HG03097 (cell line): ENCODE measurements at regions not wholly inside any gene's neighbourhood (a gene's known extent, or its start where the extent isn't known, plus 50 kb on each side); places are given as distances from the start of the nearest gene placed in this dataset.

Experiments
- ATAC-seq: cut with Tn5 transposase; IDR thresholded peaks from one replicate; pipeline ENCODE4 v1.9.1; 2021; ENCODE audit not compliant: unreplicated experiment, low FRiP score

- no peak for ATAC-seq
Observed at GRCh38 chr16:73888840-73889490, 407.6 kb upstream of the PSMD7 start.

- ATAC-seq: no peak
Observed at GRCh38 chr16:73887911-73888310, 408.7 kb upstream of the PSMD7 start.

GRCh38 chr16:73886426-73886825 is 410.2 kb upstream of the PSMD7 start:
- no peak for ATAC-seq

- no peak for ATAC-seq
Observed at GRCh38 chr16:73885319-73885718, 411.3 kb upstream of the PSMD7 start.

- no peak for ATAC-seq
Observed at GRCh38 chr16:73883841-73884240, 412.8 kb upstream of the PSMD7 start.

GRCh38 chr16:73883126-73883525 is 413.5 kb upstream of the PSMD7 start:
- ATAC-seq: no peak

- no peak for ATAC-seq
Observed at GRCh38 chr16:73882651-73883050, 414.0 kb upstream of the PSMD7 start.

GRCh38 chr16:73882033-73882432 is 414.6 kb upstream of the PSMD7 start:
- ATAC-seq: no peak

- ATAC-seq: no peak
Observed at GRCh38 chr16:73879621-73880020, 417.0 kb upstream of the PSMD7 start.

- ATAC-seq: no peak
Observed at GRCh38 chr16:73878611-73879010, 418.0 kb upstream of the PSMD7 start.

GRCh38 chr16:73877150-73877549 is 419.5 kb upstream of the PSMD7 start:
- no peak for ATAC-seq

GRCh38 chr16:73875996-73876690 is 420.5 kb upstream of the PSMD7 start:
- ATAC-seq: no peak

- no peak for ATAC-seq
Observed at GRCh38 chr16:73874324-73874723, 422.3 kb upstream of the PSMD7 start.

GRCh38 chr16:73873643-73874042 is 423.0 kb upstream of the PSMD7 start:
- no peak for ATAC-seq

GRCh38 chr16:73872856-73873255 is 423.8 kb upstream of the PSMD7 start:
- ATAC-seq: no peak

GRCh38 chr16:73871088-73871733 is 425.4 kb upstream of the PSMD7 start:
- no peak for ATAC-seq

- ATAC-seq: no peak
Observed at GRCh38 chr16:73869126-73869525, 427.5 kb upstream of the PSMD7 start.

GRCh38 chr16:73864868-73865267 is 431.7 kb upstream of the PSMD7 start:
- no peak for ATAC-seq

GRCh38 chr16:73858326-73858725 is 438.3 kb upstream of the PSMD7 start:
- ATAC-seq: no peak

- ATAC-seq: no peak
Observed at GRCh38 chr16:73853968-73854367, 442.6 kb upstream of the PSMD7 start.

- no peak for ATAC-seq
Observed at GRCh38 chr16:73852561-73852960, 444.1 kb upstream of the PSMD7 start.

GRCh38 chr16:73848993-73849392 is 447.6 kb upstream of the PSMD7 start:
- no peak for ATAC-seq
